ENCODE measurements at regions not wholly inside any gene's neighbourhood (a gene's known extent, or its start where the extent isn't known, plus 50 kb on each side); places are given as distances from the start of the nearest gene placed in this dataset.

DNA sequence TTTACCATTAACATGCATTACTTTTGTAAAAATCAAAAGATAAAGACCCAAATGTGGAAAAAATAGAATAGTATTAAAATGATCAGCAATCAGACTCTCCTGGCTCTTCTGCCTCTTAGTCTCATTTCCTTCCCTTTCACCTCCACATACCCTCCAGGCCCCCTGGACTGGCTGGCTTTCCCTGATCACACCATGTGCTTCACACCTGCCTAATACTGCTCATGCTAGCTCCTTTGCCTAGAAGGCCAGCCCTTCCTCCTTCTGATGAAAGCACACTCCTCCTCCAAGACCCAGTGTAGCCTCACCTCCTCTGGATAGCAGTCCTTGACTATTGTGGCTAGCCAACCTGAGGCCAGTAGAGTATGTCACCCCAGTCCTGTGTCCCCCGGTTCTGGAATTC is 182.0 kb upstream of the HEY2 start:
- no peak for ATAC-seq
- FAIRE-seq = no peak
- WGBS, 2 donors = 72 to 84% methylated on average over 1 of the region's 1 CpG

DNA sequence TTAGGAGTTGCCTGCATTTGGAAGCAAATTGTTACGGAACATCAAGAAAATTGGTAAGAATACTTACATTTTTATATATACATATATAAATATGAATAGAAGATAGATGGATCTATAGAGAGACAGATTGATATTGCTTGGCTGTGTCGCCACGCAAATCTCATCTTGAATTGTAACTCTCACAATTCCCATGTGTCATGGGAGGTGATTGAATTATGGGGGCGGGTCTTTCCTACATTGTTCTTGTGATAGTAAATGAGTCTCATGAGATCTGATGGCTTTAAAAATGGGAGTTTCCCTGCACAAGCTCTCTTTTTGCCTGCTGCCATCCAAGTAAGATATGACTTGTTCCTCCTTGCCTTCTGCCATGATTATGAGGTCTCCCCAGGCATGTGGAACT is 180.8 kb upstream of the HEY2 start:
- no peaks in the 10 kb centered on the region for H3K4me1 ChIP-seq
- no peaks in the 10 kb centered on the region for H3K27me3 ChIP-seq
- WGBS, 2 donors = 74 to 89% methylated on average over 4 of the region's 4 CpGs
- no peak overlapping the region for H3K27ac ChIP-seq
- DNase-seq = no peak
- H3K9me3 ChIP-seq = no peaks in the 10 kb centered on the region
- H3K4me3 ChIP-seq = no peak overlapping the region
- no peak for ATAC-seq
- TF ChIP-seq CTCF (IDR thresholded peaks at IDR 0.05) = no peak
- FAIRE-seq = no peak
- intact Hi-C loops (cut with DNase I) = no loop called here
- no peaks in the 10 kb centered on the region for H3K36me3 ChIP-seq

More for the DNA sequence above, 182.0 kb upstream of the HEY2 start:
- H3K9me3 ChIP-seq = no peaks in the 10 kb centered on the region
- no peaks in the 10 kb centered on the region for H3K4me1 ChIP-seq
- H3K27ac ChIP-seq = no peak overlapping the region
- intact Hi-C loops (cut with DNase I) = no loop called here
- no peak for DNase-seq
- no peak overlapping the region for H3K4me3 ChIP-seq
- H3K36me3 ChIP-seq = no peaks in the 10 kb centered on the region
- TF ChIP-seq CTCF (IDR thresholded peaks at IDR 0.05) = no peak
- no peaks in the 10 kb centered on the region for H3K27me3 ChIP-seq

- intact Hi-C loops (cut with DNase I) = no loop called here
- no peak for FAIRE-seq
- no peak overlapping the region for H3K4me3 ChIP-seq
Measured at GRCh38 chr6:125570526-125570925, 178.9 kb upstream of the HEY2 start.

DNA sequence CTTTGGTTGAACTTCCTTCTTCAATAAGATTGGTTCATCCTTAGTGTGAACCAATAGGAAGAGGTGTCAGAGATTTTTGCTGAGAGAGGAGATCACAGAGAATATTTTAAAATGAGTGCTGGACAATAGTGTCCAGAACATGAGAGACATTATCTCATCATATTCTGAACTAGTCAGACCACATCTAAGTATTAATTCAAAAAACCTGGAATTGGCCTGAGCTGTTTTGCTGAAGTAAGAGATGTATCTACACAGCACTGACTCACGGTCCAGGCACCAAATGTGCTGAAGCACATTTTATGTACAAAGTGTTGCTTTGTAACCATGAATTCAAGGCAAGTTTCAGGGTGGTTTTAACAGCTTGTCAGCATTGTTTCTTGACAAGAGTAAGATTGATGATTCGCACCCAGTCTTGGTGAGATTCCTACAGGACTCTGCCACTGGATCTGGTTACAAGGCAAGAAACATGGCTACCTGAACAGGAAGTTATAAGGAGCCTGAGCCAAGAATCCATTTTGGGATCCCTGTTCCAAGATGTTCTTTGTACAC is 178.2 kb upstream of the HEY2 start:
- Histone ChIP-seq H3K4me3 (no peak overlapping the region), H3K9me3 (no peaks in the 10 kb centered on the region), H3K36me3 (no peaks in the 10 kb centered on the region), H3K27ac (no peak overlapping the region), H3K27me3 (no peaks in the 10 kb centered on the region), H3K4me1 (no peaks in the 10 kb centered on the region)
- no peak for DNase-seq
- ATAC-seq = no peak
- TF ChIP-seq CTCF (IDR thresholded peaks at IDR 0.05) = no peak
- 72% methylated on average over 2 of the region's 2 CpGs for WGBS, 2 donors
- no peak for FAIRE-seq
- intact Hi-C loops (cut with DNase I) = no loop called here

More at GRCh38 chr6:125570526-125570925, 178.9 kb upstream of the HEY2 start:
- TF ChIP-seq CTCF (IDR thresholded peaks at IDR 0.05) = no peak
- H3K4me1 ChIP-seq = no peaks in the 10 kb centered on the region
- no peak overlapping the region for H3K27ac ChIP-seq
- no peaks in the 10 kb centered on the region for H3K27me3 ChIP-seq
- WGBS, 2 donors = 53 to 61% methylated on average over 2 of the region's 2 CpGs
- ATAC-seq (no peak), DNase-seq (no peak)
- no peaks in the 10 kb centered on the region for H3K36me3 ChIP-seq
- no peaks in the 10 kb centered on the region for H3K9me3 ChIP-seq

GRCh38 chr6:125574604-125575003 is 174.8 kb upstream of the HEY2 start:
- no peaks in the 10 kb centered on the region for H3K9me3 ChIP-seq
- H3K4me1 ChIP-seq = no peaks in the 10 kb centered on the region
- H3K27ac ChIP-seq = no peak overlapping the region
- H3K27me3 ChIP-seq = no peaks in the 10 kb centered on the region
- no peak overlapping the region for H3K4me3 ChIP-seq
- no peaks in the 10 kb centered on the region for H3K36me3 ChIP-seq
- intact Hi-C loops (cut with DNase I) = no loop called here
- DNase-seq = no peak
- no peak for FAIRE-seq
- TF ChIP-seq CTCF (IDR thresholded peaks at IDR 0.05) = no peak
- 54 to 55% methylated on average over 7 of the region's 7 CpGs for WGBS, 2 donors
- ATAC-seq = no peak
